SU-DHL-6 (cell line): ENCODE measurements at regions not wholly inside any gene's neighbourhood (a gene's known extent, or its start where the extent isn't known, plus 50 kb on each side); places are given as distances from the start of the nearest gene placed in this dataset.

Source experiments
- H2AFZ ChIP-seq: fragments of 200-600 bp; sonication (generic); 2 replicates; pipeline ENCODE4 v1.6.1; 2014; ENCODE audit warnings: low read depth, mild to moderate bottlenecking, moderate library complexity, mixed read lengths, antibody characterized with exemption, low read length; ENCODE audit not compliant: severe bottlenecking
- H3F3A ChIP-seq: fragments of 200-600 bp; shearing (Covaris generic); 2 replicates; pipeline ENCODE4 v1.6.0; 2016; ENCODE audit warnings: antibody characterized with exemption, mild to moderate bottlenecking; ENCODE audit not compliant: insufficient read depth
- H3K27ac ChIP-seq: fragments of 200-600 bp; sonication (generic); 2 replicates; pipeline ENCODE4 v1.5.1; 2016; ENCODE audit warnings: low read depth, mild to moderate bottlenecking, low read length, moderate library complexity, mixed read lengths
- H3K27me3 ChIP-seq: fragments of 200-600 bp; sonication (generic), shearing (Covaris generic); 2 replicates; pipeline ENCODE4 v1.6.0; 2014; ENCODE audit warnings: mild to moderate bottlenecking, low read length
- H3K36me3 ChIP-seq: fragments of 200-600 bp; sonication (generic); 2 replicates; pipeline ENCODE4 v1.6.1; 2014; ENCODE audit warnings: mild to moderate bottlenecking, low read length, mixed read lengths
- H3K4me2 ChIP-seq: fragments of 300-600, 200-600 bp; shearing (Covaris generic), sonication (generic); 2 replicates; pipeline ENCODE4 v1.6.0; 2014; ENCODE audit warnings: low read length, low read depth, mild to moderate bottlenecking; ENCODE audit not compliant: poor library complexity, severe bottlenecking
- H3K4me3 ChIP-seq: fragments of 200-600 bp; sonication (generic); 2 replicates; pipeline ENCODE4 v1.5.1; 2014; ENCODE audit warnings: antibody characterized with exemption, low read length, mild to moderate bottlenecking, mixed read lengths; ENCODE audit not compliant: insufficient read depth, poor library complexity, severe bottlenecking
- H3K79me2 ChIP-seq: fragments of 200-600 bp; sonication (generic); 2 replicates; pipeline ENCODE4 v1.6.1; 2014; ENCODE audit warnings: mild to moderate bottlenecking, low read length, moderate library complexity; ENCODE audit not compliant: insufficient read depth
- H3K9ac ChIP-seq: fragments of 200-600 bp; sonication (generic); 2 replicates; pipeline ENCODE4 v1.7.0; 2014; ENCODE audit warnings: mild to moderate bottlenecking, low read length
- H3K9me2 ChIP-seq: fragments of 200-600 bp; sonication (generic); replicated peaks from 2 replicates; pipeline ENCODE4 v1.6.1; 2014; ENCODE audit warnings: low read length; ENCODE audit not compliant: insufficient read depth
- H3K9me3 ChIP-seq: fragments of 200-600 bp; sonication (generic); 2 replicates; pipeline ENCODE4 v1.6.1; 2014; ENCODE audit warnings: low read length, mixed read lengths; ENCODE audit not compliant: insufficient read depth
- H4K20me1 ChIP-seq: fragments of 200-600 bp; sonication (generic); 2 replicates; pipeline ENCODE4 v1.6.1; 2014; ENCODE audit warnings: low read depth, mild to moderate bottlenecking, antibody characterized with exemption, low read length, moderate library complexity, mixed read lengths
- EZH2phosphoT487 ChIP-seq: fragments of 200-600 bp; sonication (generic), shearing (Covaris generic); conservative IDR thresholded peaks from 2 replicates; pipeline ENCODE4 v1.6.1; 2018; ENCODE audit warnings: mild to moderate bottlenecking, antibody characterized with exemption, low read length, moderate library complexity, mixed read lengths
- TF ChIP-seq, protein P1 (sequence below): fragments of 200-600 bp; sonication (generic); IDR thresholded peaks from one replicate; pipeline ENCODE4 v1.5.1; 2017; ENCODE audit warnings: antibody characterized with exemption, mild to moderate bottlenecking, low read length, moderate library complexity; ENCODE audit not compliant: insufficient read depth, poor library complexity, severe bottlenecking

DNA sequence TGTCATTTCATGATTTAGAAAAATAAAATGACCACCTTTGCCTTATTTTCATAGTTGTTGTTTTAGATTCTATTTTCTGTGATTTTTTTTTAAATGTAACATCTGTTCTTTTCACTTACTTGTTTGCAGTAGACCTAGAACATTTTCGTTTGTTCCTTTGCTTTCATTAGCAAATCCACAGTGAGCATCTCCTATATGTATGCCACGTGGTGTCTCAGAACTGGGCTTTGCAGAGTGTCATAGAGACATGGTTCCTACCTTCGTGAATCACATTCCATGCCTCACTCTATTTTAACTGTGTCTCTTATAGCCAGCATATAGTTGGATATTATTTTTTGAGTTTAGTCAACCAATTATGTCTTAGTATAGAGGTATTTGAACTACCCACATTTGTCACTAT, 118.2 kb downstream of the KLF13 start:
- Histone ChIP-seq H3K9me3 (no peaks in the 10 kb centered on the region), H4K20me1 (no peaks in the 10 kb centered on the region), H3K27me3 (no peaks in the 10 kb centered on the region), H3K4me3 (no peak overlapping the region), H3K9me2 (no peaks in the 10 kb centered on the region), H3K4me2 (no peak overlapping the region), H3K79me2 (no peaks in the 10 kb centered on the region), H3K27ac (no peak overlapping the region), H3K9ac (no peak overlapping the region), H3F3A (peaks cover 7% of the 10 kb centered on the region), H2AFZ (no peak overlapping the region), H3K36me3 (no peaks in the 10 kb centered on the region)
- TF ChIP-seq EZH2phosphoT487: no peak
- TF ChIP-seq, protein P1, sequence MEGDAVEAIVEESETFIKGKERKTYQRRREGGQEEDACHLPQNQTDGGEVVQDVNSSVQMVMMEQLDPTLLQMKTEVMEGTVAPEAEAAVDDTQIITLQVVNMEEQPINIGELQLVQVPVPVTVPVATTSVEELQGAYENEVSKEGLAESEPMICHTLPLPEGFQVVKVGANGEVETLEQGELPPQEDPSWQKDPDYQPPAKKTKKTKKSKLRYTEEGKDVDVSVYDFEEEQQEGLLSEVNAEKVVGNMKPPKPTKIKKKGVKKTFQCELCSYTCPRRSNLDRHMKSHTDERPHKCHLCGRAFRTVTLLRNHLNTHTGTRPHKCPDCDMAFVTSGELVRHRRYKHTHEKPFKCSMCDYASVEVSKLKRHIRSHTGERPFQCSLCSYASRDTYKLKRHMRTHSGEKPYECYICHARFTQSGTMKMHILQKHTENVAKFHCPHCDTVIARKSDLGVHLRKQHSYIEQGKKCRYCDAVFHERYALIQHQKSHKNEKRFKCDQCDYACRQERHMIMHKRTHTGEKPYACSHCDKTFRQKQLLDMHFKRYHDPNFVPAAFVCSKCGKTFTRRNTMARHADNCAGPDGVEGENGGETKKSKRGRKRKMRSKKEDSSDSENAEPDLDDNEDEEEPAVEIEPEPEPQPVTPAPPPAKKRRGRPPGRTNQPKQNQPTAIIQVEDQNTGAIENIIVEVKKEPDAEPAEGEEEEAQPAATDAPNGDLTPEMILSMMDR: no peak

DNA sequence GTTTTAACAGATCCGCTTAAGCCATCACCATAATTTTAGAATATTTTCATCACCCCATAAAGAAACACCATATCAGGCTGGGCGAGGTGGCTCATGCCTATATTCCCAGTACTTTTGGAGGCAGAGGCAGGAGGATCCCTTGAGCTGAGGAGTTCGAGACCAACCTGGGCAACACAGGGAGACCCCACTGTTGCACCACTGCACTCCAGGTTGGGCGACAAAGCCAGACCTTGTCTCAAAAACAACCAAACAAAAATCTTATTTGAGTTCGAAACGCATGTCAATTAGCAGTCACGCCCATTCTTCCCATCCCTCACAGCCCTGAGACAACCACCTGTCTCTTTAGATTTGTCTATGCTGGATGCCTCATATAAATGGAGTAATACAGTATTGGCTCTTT, 119.9 kb downstream of the KLF13 start:
- H3K4me3 ChIP-seq: no peak overlapping the region
- H4K20me1 ChIP-seq: no peaks in the 10 kb centered on the region
- H3K4me2 ChIP-seq: no peak overlapping the region
- TF ChIP-seq, protein P1: no peak
- no peak for TF ChIP-seq EZH2phosphoT487
- no peaks in the 10 kb centered on the region for H3K9me3 ChIP-seq
- no peaks in the 10 kb centered on the region for H3K79me2 ChIP-seq
- H3K27me3 ChIP-seq: no peaks in the 10 kb centered on the region
- H2AFZ ChIP-seq: no peak overlapping the region
- no peak overlapping the region for H3K9ac ChIP-seq
- H3K27ac ChIP-seq: no peak overlapping the region
- no peaks in the 10 kb centered on the region for H3K9me2 ChIP-seq
- peaks cover 9% of the 10 kb centered on the region for H3F3A ChIP-seq
- H3K36me3 ChIP-seq: no peaks in the 10 kb centered on the region

- H4K20me1 ChIP-seq: no peaks in the 10 kb centered on the region
- TF ChIP-seq, protein P1: no peak
- no peak for TF ChIP-seq EZH2phosphoT487
- no peaks in the 10 kb centered on the region for H3K9me2 ChIP-seq
- no peak overlapping the region for H3K4me3 ChIP-seq
- H3K27me3 ChIP-seq: no peaks in the 10 kb centered on the region
- H3K79me2 ChIP-seq: no peaks in the 10 kb centered on the region
- H3K9ac ChIP-seq: no peak overlapping the region
- peaks cover 13% of the 10 kb centered on the region; the same call in 1 of the 2 replicates for H3F3A ChIP-seq
- H3K36me3 ChIP-seq: no peaks in the 10 kb centered on the region
- no peak overlapping the region for H2AFZ ChIP-seq
- H3K4me2 ChIP-seq: no peak overlapping the region
- H3K9me3 ChIP-seq: no peaks in the 10 kb centered on the region
- no peak overlapping the region for H3K27ac ChIP-seq
Observed at GRCh38 chr15:31447931-31448634, 121.4 kb downstream of the KLF13 start.
